ENCODE measurements at regions not wholly inside any gene's neighbourhood (a gene's known extent, or its start where the extent isn't known, plus 50 kb on each side); places are given as distances from the start of the nearest gene placed in this dataset.

DNA sequence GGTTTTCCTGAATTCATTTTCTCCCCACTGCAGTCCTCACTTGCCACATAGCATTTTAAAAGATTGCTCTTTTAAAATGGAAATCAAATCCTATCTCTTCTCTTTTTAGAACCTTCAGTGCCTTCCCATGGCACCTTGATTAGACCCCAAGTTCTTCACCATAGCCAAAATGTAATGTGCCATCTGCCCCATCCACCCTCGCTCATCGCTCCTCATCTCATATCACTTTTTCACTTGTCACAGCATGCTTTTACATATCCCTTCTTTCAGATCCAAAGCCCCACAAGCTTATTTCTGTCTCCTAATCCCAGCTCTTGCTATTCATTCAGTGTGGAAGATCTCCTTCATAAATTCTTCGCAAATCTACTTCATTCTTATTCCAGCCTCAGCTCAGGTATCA is 161.7 kb downstream of the CD47 start:
- TF ChIP-seq JUND (IDR thresholded peaks at IDR 0.05) (no peak), RCOR1 (IDR thresholded peaks at IDR 0.05; ENCODE audit: low read length) (no peak)
- Histone ChIP-seq H3K9me3 (no peaks in the 10 kb centered on the region), H3K9me2 (no peaks in the 10 kb centered on the region), H3F3A (replicated peaks; ENCODE audit: insufficient read depth) (no peaks in the 10 kb centered on the region), H3K27ac (ENCODE audit: low read depth in 2 of 2, low read length in 1 of 2) (no peak overlapping the region), H3K9ac (no peak overlapping the region), H3K4me1 (ENCODE audit: control insufficient read depth in 1 of 2, insufficient read depth in 2 of 2, low read depth in 1 of 2, low read length in 1 of 2) (peaks cover 0 to 3% of the 10 kb centered on the region in 2 experiments; a peak in 1 of 4 replicates), H3K36me3 (replicated peaks in 1 of 2; ENCODE audit: control insufficient read depth in 1 of 2, insufficient read depth in 2 of 2, low read length in 1 of 2) (no peaks in the 10 kb centered on the region), H3K4me2 (no peak overlapping the region), H3K4me3 (ENCODE audit: low read depth in 2 of 2, low read length in 1 of 2) (no peak overlapping the region), H3K79me2 (ENCODE audit: insufficient read depth) (no peaks in the 10 kb centered on the region), H4K20me1 (ENCODE audit: insufficient read depth) (no peaks in the 10 kb centered on the region), H3K27me3 (ENCODE audit: insufficient read depth) (no peaks in the 10 kb centered on the region), H2AFZ (ENCODE audit: low read depth) (no peak overlapping the region)
- WGBS (ENCODE audit: low lambda C conversion rate): 99% methylated on average over 3 of the region's 3 CpGs
- ChIA-PET CTCF (interaction anchor here (1.3 to 3.9 kb wide), 7 partner anchors 10 to 269 kb away, joined by 3 to 23 read pairs (median 8); no protein-coding TSS in a partner anchor), POLR2A (no interaction called here)
- no peak for DNase-seq

DNA sequence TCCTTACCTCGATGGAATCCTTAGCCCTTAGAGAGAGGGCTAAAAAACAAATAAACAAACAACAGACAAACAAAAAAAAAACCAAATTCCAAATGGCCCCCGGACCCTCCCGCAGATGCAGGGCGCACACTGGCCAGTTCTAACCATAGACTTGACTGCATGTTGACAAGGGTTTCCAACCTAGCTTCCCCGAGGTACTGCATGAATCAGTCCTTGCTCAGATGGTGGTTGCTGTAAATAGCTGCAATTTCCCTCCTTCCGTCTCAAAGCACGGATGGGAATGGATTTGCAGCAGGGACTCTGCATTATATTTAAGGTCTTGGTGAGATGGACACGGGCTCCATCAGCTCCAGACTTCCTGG is 162.8 kb downstream of the CD47 start:
- ChIA-PET POLR2A (interaction anchor here (1.5 kb wide), 1 partner anchor 478 kb away, joined by 3 read pairs; no protein-coding TSS in a partner anchor), CTCF (interaction anchor here (0.6 to 3.9 kb wide), 65 partner anchors 8 to 693 kb away, joined by 3 to 25 read pairs (median 5); no protein-coding TSS in a partner anchor)
- Histone ChIP-seq H3K4me3 (ENCODE audit: low read depth in 2 of 2, low read length in 1 of 2) (peak overlapping the region; percentile 64 to 72), H3K9me2 (no peaks in the 10 kb centered on the region), H3K36me3 (replicated peaks in 1 of 2; ENCODE audit: control insufficient read depth in 1 of 2, insufficient read depth in 2 of 2, low read length in 1 of 2) (no peaks in the 10 kb centered on the region), H3K9me3 (no peaks in the 10 kb centered on the region), H4K20me1 (ENCODE audit: insufficient read depth) (no peaks in the 10 kb centered on the region), H3K4me2 (peak overlapping the region; percentile 92), H3K27me3 (ENCODE audit: insufficient read depth) (no peaks in the 10 kb centered on the region), H3K27ac (ENCODE audit: low read depth in 2 of 2, low read length in 1 of 2) (no peak overlapping the region; a peak in 1 of 4 replicates), H3K4me1 (ENCODE audit: control insufficient read depth in 1 of 2, insufficient read depth in 2 of 2, low read depth in 1 of 2, low read length in 1 of 2) (peaks cover 0 to 3% of the 10 kb centered on the region in 2 experiments; a peak in 1 of 4 replicates), H3K79me2 (ENCODE audit: insufficient read depth) (no peaks in the 10 kb centered on the region), H2AFZ (ENCODE audit: low read depth) (peak overlapping the region; percentile 91), H3F3A (replicated peaks; ENCODE audit: insufficient read depth) (no peaks in the 10 kb centered on the region), H3K9ac (0 out of 2 replicates have a peak overlapping the region, but pooled peaks have one; percentile 27)
- peak; percentile 49 for DNase-seq
- 11% methylated on average over 7 of the region's 8 CpGs for WGBS (ENCODE audit: low lambda C conversion rate)
- TF ChIP-seq JUND (IDR thresholded peaks at IDR 0.05) (no peak), RXRA (IDR thresholded peaks at IDR 0.05; ENCODE audit: borderline replicate concordance, low read depth) (no peak), YY1 (IDR thresholded peaks at IDR 0.05; ENCODE audit: low read depth) (no peak)

DNA sequence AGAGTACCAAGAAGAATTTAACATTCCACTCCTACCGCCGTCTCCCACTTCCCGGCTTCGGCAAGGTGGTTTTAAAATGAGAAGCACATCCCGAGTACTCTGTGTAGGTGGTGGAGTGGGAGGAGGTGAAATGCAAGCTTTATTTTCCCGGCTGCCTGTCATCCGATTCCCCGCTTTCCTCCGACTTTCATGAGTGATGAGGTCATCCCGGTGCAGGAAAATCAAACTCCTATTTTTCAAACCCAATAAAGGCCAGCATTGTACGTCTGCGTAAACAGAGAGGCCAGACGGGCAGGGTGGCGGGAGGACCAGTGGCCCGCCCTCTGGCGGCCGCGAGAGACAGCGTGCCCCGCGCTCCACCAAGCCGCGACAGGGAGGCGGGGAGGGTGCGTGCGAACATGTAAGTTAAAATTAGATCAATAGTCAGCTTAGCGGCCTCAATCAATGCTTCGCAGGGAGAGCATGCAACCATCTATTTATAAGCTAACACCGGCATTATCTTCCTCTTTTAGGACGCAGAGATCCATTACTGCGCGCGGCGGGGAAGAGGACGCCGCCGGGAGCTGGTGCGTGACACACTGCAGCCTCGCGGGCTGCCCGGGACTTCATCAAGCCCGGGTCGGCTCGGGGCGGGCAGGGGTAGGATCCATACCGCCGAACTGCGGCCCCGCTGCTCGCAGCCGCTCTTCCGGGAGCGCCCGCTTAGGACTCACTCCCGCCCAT is 163.3 kb downstream of the CD47 start:
- peak; percentile 91 for DNase-seq
- Histone ChIP-seq H4K20me1 (ENCODE audit: insufficient read depth) (no peaks in the 10 kb centered on the region), H3K4me2 (peak overlapping the region; percentile 92), H2AFZ (ENCODE audit: low read depth) (peak overlapping the region; percentile 91), H3K9ac (0 out of 2 replicates have a peak overlapping the region, but pooled peaks have one; percentile 27), H3K9me3 (no peaks in the 10 kb centered on the region), H3K27ac (ENCODE audit: low read depth in 2 of 2, low read length in 1 of 2) (no peak overlapping the region; a peak in 1 of 4 replicates), H3K4me1 (ENCODE audit: control insufficient read depth in 1 of 2, insufficient read depth in 2 of 2, low read depth in 1 of 2, low read length in 1 of 2) (peaks cover 0 to 3% of the 10 kb centered on the region in 2 experiments; a peak in 1 of 4 replicates), H3K27me3 (ENCODE audit: insufficient read depth) (no peaks in the 10 kb centered on the region), H3K9me2 (no peaks in the 10 kb centered on the region), H3K4me3 (ENCODE audit: low read depth in 2 of 2, low read length in 1 of 2) (peak overlapping the region; percentile 64 to 72), H3F3A (replicated peaks; ENCODE audit: insufficient read depth) (no peaks in the 10 kb centered on the region), H3K36me3 (replicated peaks in 1 of 2; ENCODE audit: control insufficient read depth in 1 of 2, insufficient read depth in 2 of 2, low read length in 1 of 2) (no peaks in the 10 kb centered on the region), H3K79me2 (ENCODE audit: insufficient read depth) (no peaks in the 10 kb centered on the region)
- ChIA-PET CTCF (interaction anchor here (0.6 to 3.9 kb wide), 77 partner anchors 8 to 692 kb away, joined by 3 to 25 read pairs (median 4); no protein-coding TSS in a partner anchor), POLR2A (interaction anchor here (0.6 to 1.5 kb wide), 2 partner anchors 268 to 478 kb away, joined by 3 read pairs; no protein-coding TSS in a partner anchor)
- WGBS (ENCODE audit: low lambda C conversion rate): 6% methylated on average over 33 of the region's 55 CpGs
- TF ChIP-seq FOSL2 (IDR thresholded peaks at IDR 0.05; ENCODE audit: borderline replicate concordance, low read depth): peak; percentile 24; the same call in 1 of the 2 replicates
- TF ChIP-seq MXI1 (IDR thresholded peaks at IDR 0.05; ENCODE audit: low read depth, low read length): peak; percentile 22; the same call in 1 of the 2 replicates
- TF ChIP-seq TEAD4 (IDR thresholded peaks at IDR 0.05; ENCODE audit: borderline replicate concordance, insufficient read depth): no peak
- TF ChIP-seq, protein P1, sequence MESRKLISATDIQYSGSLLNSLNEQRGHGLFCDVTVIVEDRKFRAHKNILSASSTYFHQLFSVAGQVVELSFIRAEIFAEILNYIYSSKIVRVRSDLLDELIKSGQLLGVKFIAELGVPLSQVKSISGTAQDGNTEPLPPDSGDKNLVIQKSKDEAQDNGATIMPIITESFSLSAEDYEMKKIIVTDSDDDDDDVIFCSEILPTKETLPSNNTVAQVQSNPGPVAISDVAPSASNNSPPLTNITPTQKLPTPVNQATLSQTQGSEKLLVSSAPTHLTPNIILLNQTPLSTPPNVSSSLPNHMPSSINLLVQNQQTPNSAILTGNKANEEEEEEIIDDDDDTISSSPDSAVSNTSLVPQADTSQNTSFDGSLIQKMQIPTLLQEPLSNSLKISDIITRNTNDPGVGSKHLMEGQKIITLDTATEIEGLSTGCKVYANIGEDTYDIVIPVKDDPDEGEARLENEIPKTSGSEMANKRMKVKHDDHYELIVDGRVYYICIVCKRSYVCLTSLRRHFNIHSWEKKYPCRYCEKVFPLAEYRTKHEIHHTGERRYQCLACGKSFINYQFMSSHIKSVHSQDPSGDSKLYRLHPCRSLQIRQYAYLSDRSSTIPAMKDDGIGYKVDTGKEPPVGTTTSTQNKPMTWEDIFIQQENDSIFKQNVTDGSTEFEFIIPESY (IDR thresholded peaks at IDR 0.05; ENCODE audit: borderline replicate concordance, low read depth): no peak
- peak; percentile 72 for TF ChIP-seq RAD21 (IDR thresholded peaks at IDR 0.05; ENCODE audit: low read length)
- no peak for TF ChIP-seq POLR2AphosphoS5 (IDR thresholded peaks at IDR 0.05; ENCODE audit: low read depth, low read length)
- TF ChIP-seq RXRA (IDR thresholded peaks at IDR 0.05; ENCODE audit: borderline replicate concordance, low read depth): no peak
- TF ChIP-seq, protein P2, sequence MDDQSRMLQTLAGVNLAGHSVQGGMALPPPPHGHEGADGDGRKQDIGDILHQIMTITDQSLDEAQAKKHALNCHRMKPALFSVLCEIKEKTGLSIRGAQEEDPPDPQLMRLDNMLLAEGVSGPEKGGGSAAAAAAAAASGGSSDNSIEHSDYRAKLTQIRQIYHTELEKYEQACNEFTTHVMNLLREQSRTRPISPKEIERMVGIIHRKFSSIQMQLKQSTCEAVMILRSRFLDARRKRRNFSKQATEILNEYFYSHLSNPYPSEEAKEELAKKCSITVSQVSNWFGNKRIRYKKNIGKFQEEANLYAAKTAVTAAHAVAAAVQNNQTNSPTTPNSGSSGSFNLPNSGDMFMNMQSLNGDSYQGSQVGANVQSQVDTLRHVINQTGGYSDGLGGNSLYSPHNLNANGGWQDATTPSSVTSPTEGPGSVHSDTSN (IDR thresholded peaks at IDR 0.05): peak; percentile 28; the same call in 1 of the 2 replicates
- TF ChIP-seq, protein P3, sequence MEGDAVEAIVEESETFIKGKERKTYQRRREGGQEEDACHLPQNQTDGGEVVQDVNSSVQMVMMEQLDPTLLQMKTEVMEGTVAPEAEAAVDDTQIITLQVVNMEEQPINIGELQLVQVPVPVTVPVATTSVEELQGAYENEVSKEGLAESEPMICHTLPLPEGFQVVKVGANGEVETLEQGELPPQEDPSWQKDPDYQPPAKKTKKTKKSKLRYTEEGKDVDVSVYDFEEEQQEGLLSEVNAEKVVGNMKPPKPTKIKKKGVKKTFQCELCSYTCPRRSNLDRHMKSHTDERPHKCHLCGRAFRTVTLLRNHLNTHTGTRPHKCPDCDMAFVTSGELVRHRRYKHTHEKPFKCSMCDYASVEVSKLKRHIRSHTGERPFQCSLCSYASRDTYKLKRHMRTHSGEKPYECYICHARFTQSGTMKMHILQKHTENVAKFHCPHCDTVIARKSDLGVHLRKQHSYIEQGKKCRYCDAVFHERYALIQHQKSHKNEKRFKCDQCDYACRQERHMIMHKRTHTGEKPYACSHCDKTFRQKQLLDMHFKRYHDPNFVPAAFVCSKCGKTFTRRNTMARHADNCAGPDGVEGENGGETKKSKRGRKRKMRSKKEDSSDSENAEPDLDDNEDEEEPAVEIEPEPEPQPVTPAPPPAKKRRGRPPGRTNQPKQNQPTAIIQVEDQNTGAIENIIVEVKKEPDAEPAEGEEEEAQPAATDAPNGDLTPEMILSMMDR (IDR thresholded peaks at IDR 0.05): peak; percentile 98
- no peak for TF ChIP-seq GABPA (IDR thresholded peaks at IDR 0.05; ENCODE audit: low read depth)
- no peak for TF ChIP-seq YY1 (IDR thresholded peaks at IDR 0.05; ENCODE audit: low read depth)
- no peak for TF ChIP-seq EZH2phosphoT487 (IDR thresholded peaks at IDR 0.05; ENCODE audit: borderline replicate concordance, low read depth)
- no peak for TF ChIP-seq GATA2 (CRISPR knock-in tag; IDR thresholded peaks at IDR 0.05)

Data from SK-N-SH (cell line).